ENCODE measurements at regions not wholly inside any gene's neighbourhood (a gene's known extent, or its start where the extent isn't known, plus 50 kb on each side); places are given as distances from the start of the nearest gene placed in this dataset.
A peak's percentile ranks its signal among the peaks of the same experiment; 100 is the strongest.

DNA sequence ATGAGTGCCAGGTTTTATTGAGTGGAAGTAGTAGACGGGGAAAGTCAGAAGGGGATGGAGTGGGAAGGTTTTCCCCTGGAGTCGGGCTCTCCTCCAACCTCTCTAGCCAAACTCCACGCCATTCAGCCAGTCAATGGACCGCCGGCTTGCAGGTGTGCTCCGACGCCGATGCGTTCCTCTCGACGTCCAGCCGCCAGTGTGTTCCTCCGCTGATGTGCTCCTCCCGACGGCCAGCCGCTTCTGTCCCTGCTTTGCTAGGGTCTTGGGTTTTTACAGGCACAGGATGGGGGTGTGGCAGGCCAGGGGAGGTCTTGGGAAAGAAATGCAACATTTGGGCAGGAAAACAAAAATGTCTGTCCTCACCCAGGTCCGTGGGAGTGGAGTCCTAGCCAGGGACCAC lies 94.3 kb upstream of the TEX51 start:
- H3K4me1 Mint-ChIP-seq = peaks cover 17% of the 10 kb centered on the region
- Histone ChIP-seq H3K9ac (ENCODE audit: extremely low read depth, low read length, poor library complexity, severe bottlenecking) (no peak overlapping the region), H3K27ac (ENCODE audit: low read depth, low read length) (no peak overlapping the region), H3K36me3 (ENCODE audit: control insufficient read depth, insufficient read depth, low read length) (no peaks in the 10 kb centered on the region), H3K9me3 (ENCODE audit: control insufficient read depth, low read length) (peaks cover 7% of the 10 kb centered on the region), H3K4me3 (ENCODE audit: low read length) (no peak overlapping the region), H3K27me3 (ENCODE audit: control insufficient read depth, insufficient read depth, low read length, poor library complexity, severe bottlenecking) (no peaks in the 10 kb centered on the region), H3K4me1 (ENCODE audit: control insufficient read depth, insufficient read depth, low read length) (peaks cover 5% of the 10 kb centered on the region)
- H3K27ac Mint-ChIP-seq = no peak overlapping the region
- TF ChIP-seq, protein P1, sequence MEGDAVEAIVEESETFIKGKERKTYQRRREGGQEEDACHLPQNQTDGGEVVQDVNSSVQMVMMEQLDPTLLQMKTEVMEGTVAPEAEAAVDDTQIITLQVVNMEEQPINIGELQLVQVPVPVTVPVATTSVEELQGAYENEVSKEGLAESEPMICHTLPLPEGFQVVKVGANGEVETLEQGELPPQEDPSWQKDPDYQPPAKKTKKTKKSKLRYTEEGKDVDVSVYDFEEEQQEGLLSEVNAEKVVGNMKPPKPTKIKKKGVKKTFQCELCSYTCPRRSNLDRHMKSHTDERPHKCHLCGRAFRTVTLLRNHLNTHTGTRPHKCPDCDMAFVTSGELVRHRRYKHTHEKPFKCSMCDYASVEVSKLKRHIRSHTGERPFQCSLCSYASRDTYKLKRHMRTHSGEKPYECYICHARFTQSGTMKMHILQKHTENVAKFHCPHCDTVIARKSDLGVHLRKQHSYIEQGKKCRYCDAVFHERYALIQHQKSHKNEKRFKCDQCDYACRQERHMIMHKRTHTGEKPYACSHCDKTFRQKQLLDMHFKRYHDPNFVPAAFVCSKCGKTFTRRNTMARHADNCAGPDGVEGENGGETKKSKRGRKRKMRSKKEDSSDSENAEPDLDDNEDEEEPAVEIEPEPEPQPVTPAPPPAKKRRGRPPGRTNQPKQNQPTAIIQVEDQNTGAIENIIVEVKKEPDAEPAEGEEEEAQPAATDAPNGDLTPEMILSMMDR (conservative IDR thresholded peaks at IDR 0.05) = no peak
- no peaks in the 10 kb centered on the region for H3K36me3 Mint-ChIP-seq (ENCODE audit: low read depth)
- no peaks in the 10 kb centered on the region for H3K27me3 Mint-ChIP-seq (ENCODE audit: insufficient read depth)
- 93% methylated on average over 17 of the region's 17 CpGs; no CpG with 5 or more reads in 1 of the 2 experiments for WGBS, 2 experiments (ENCODE audit: insufficient coverage in 1 of 2, insufficient read length in 1 of 2)
- no peaks in the 10 kb centered on the region for H3K9me3 Mint-ChIP-seq
- H3K4me3 Mint-ChIP-seq = no peak overlapping the region
- peak; percentile 27 for DNase-seq

DNA sequence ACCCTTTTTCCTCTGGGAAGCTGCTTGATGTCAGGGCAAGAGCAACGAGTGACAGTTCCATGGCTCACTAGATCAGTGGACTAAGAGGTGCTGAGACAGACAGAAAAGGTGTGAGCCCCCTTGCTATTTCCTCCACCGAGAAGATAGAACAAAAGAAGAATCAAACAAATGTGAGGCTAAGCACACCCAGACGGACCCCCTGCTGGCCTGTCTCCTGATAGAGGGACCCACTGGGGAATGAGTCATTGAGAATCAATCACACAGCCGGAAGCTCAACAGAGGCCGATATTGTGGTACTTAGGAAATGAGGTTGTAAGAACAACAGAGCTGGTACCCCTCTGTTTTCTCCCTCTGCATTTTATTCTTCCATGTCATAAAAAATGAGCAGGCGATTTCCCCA lies 89.8 kb upstream of the TEX51 start:
- WGBS, 2 experiments (ENCODE audit: insufficient coverage in 1 of 2, insufficient read length in 1 of 2) = 7 to 11% methylated on average over 2 to 6 of the region's 6 CpGs
- Mint-ChIP-seq H3K27ac (peak overlapping the region; percentile 62), H3K9me3 (peaks cover 5% of the 10 kb centered on the region), H3K27me3 (ENCODE audit: insufficient read depth) (no peaks in the 10 kb centered on the region), H3K4me1 (peaks cover 21% of the 10 kb centered on the region), H3K36me3 (ENCODE audit: low read depth) (no peaks in the 10 kb centered on the region), H3K4me3 (peak overlapping the region; percentile 2)
- TF ChIP-seq, protein P1 (conservative IDR thresholded peaks at IDR 0.05) = no peak
- peaks cover 17% of the 10 kb centered on the region for H3K9me3 ChIP-seq (ENCODE audit: control insufficient read depth, low read length)
- H3K9ac ChIP-seq (ENCODE audit: extremely low read depth, low read length, poor library complexity, severe bottlenecking) = no peak overlapping the region
- peak overlapping the region; percentile 48 for H3K4me3 ChIP-seq (ENCODE audit: low read length)
- DNase-seq = peak; percentile 94
- no peak overlapping the region for H3K27ac ChIP-seq (ENCODE audit: low read depth, low read length)
- no peaks in the 10 kb centered on the region for H3K36me3 ChIP-seq (ENCODE audit: control insufficient read depth, insufficient read depth, low read length)
- H3K4me1 ChIP-seq (ENCODE audit: control insufficient read depth, insufficient read depth, low read length) = no peaks in the 10 kb centered on the region
- H3K27me3 ChIP-seq (ENCODE audit: control insufficient read depth, insufficient read depth, low read length, poor library complexity, severe bottlenecking) = no peaks in the 10 kb centered on the region

DNA sequence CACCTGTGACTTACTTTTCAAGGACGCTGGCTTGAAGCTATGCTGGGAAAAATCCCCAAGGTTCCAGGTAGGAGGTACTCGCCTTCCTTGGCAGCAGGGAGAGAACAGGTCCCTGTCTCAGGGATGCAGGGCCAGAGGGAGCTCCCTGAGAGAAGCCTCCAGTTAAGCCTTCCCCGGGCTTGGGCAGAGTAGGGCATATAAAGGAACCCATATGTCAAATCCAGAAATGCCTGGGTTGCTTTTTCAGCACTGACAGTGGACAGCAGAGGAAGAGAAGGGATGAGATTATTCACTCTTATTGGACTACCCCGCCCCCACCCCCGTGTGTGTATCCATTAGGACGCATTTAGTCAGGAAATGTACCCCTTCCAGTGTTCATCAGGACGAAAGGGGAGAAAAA lies 89.3 kb upstream of the TEX51 start:
- DNase-seq = peak; percentile 80
- H3K9me3 ChIP-seq (ENCODE audit: control insufficient read depth, low read length) = peaks cover 17% of the 10 kb centered on the region
- no peak overlapping the region for H3K9ac ChIP-seq (ENCODE audit: extremely low read depth, low read length, poor library complexity, severe bottlenecking)
- peaks cover 5% of the 10 kb centered on the region for H3K9me3 Mint-ChIP-seq
- no peaks in the 10 kb centered on the region for H3K36me3 Mint-ChIP-seq (ENCODE audit: low read depth)
- 44 to 56% methylated on average over 5 to 7 of the region's 7 CpGs for WGBS, 2 experiments (ENCODE audit: insufficient coverage in 1 of 2, insufficient read length in 1 of 2)
- H3K4me1 ChIP-seq (ENCODE audit: control insufficient read depth, insufficient read depth, low read length) = no peaks in the 10 kb centered on the region
- H3K4me1 Mint-ChIP-seq = peaks cover 21% of the 10 kb centered on the region
- H3K27me3 Mint-ChIP-seq (ENCODE audit: insufficient read depth) = no peaks in the 10 kb centered on the region
- no peak overlapping the region for H3K27ac ChIP-seq (ENCODE audit: low read depth, low read length)
- no peaks in the 10 kb centered on the region for H3K27me3 ChIP-seq (ENCODE audit: control insufficient read depth, insufficient read depth, low read length, poor library complexity, severe bottlenecking)
- no peak overlapping the region for H3K4me3 Mint-ChIP-seq
- H3K36me3 ChIP-seq (ENCODE audit: control insufficient read depth, insufficient read depth, low read length) = no peaks in the 10 kb centered on the region
- H3K27ac Mint-ChIP-seq = no peak overlapping the region
- no peak overlapping the region for H3K4me3 ChIP-seq (ENCODE audit: low read length)
- TF ChIP-seq, protein P1 (conservative IDR thresholded peaks at IDR 0.05) = no peak

Data from endodermal cell (in vitro differentiated cells).